ENCODE measurements at regions not wholly inside any gene's neighbourhood (a gene's known extent, or its start where the extent isn't known, plus 50 kb on each side); places are given as distances from the start of the nearest gene placed in this dataset.
"Not testable (repeated sequence)": the region's sequence is repeated elsewhere in the genome, so short reads cannot be mapped to it uniquely, and the experiment has no call there.

DNA sequence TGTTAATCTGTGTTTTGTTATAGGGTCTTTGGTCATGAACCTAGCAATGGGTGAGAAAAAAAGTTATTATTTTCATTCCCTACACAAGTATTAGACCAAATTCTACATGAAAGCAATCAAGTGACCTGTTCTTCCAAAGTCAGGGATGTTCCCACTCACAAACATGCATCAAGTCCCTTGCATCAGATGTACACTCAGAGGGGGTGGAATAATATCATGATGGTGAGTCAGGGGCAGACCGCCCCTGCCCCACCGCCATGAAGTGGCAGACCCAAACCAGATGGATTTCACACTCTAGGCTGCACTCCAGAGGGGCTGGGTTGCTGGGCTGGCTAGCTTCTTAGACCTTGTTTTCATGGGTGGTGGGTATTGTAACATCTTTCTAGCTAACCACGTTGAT, 91.4 kb downstream of the ACAA2 start:
- no peak overlapping the region for H2AFZ ChIP-seq (ENCODE audit: low read depth, low read length, severe bottlenecking)
- H4K20me1 ChIP-seq (ENCODE audit: low read depth, low read length): no peaks in the 10 kb centered on the region
- no peak overlapping the region for H3K4me3 ChIP-seq (ENCODE audit: insufficient read depth, low read length, poor library complexity, severe bottlenecking)
- H3K9me2 ChIP-seq (replicated peaks; ENCODE audit: insufficient read depth, low read length): no peaks in the 10 kb centered on the region
- H3K27me3 ChIP-seq (ENCODE audit: low read length): 0 out of 2 replicates have a peak, but pooled peaks cover 3% of the 10 kb centered on the region
- H3K4me2 ChIP-seq (ENCODE audit: low read depth, low read length, poor library complexity, severe bottlenecking): no peak overlapping the region
- H3K36me3 ChIP-seq (ENCODE audit: low read length): no peaks in the 10 kb centered on the region
- no peak overlapping the region for H3K27ac ChIP-seq (ENCODE audit: low read depth, low read length)
- no peaks in the 10 kb centered on the region for H3F3A ChIP-seq (ENCODE audit: insufficient read depth)
- no peaks in the 10 kb centered on the region for H3K9me3 ChIP-seq (ENCODE audit: insufficient read depth, low read length)
- no peak for TF ChIP-seq EZH2phosphoT487 (conservative IDR thresholded peaks at IDR 0.05; ENCODE audit: low read length)
- TF ChIP-seq, protein P1, sequence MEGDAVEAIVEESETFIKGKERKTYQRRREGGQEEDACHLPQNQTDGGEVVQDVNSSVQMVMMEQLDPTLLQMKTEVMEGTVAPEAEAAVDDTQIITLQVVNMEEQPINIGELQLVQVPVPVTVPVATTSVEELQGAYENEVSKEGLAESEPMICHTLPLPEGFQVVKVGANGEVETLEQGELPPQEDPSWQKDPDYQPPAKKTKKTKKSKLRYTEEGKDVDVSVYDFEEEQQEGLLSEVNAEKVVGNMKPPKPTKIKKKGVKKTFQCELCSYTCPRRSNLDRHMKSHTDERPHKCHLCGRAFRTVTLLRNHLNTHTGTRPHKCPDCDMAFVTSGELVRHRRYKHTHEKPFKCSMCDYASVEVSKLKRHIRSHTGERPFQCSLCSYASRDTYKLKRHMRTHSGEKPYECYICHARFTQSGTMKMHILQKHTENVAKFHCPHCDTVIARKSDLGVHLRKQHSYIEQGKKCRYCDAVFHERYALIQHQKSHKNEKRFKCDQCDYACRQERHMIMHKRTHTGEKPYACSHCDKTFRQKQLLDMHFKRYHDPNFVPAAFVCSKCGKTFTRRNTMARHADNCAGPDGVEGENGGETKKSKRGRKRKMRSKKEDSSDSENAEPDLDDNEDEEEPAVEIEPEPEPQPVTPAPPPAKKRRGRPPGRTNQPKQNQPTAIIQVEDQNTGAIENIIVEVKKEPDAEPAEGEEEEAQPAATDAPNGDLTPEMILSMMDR (IDR thresholded peaks at IDR 0.05; ENCODE audit: insufficient read depth, low read length, poor library complexity, severe bottlenecking): no peak
- H3K79me2 ChIP-seq (ENCODE audit: insufficient read depth, low read length): no peaks in the 10 kb centered on the region
- no peak overlapping the region for H3K9ac ChIP-seq (ENCODE audit: low read length)

DNA sequence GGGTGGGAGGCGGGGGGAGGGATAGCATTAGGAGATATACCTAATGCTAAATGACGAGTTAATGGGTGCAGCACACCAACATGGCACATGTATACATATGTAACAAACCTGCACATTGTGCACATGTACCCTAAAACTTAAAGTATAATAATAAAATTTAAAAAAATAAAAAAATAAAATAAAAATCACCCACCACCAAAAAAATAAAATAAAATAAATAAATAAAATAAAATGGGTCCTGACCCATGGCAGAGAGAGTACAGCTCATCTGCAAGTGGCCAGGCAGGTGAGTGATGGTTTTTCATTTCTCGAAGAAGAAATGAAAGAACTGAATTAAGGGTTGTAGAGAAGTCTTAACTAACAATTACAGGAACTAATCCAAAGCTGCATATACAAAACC, 92.4 kb downstream of the ACAA2 start:
- not testable (repeated sequence) for H4K20me1 ChIP-seq (ENCODE audit: low read depth, low read length); H3K9ac ChIP-seq (ENCODE audit: low read length); H3F3A ChIP-seq (ENCODE audit: insufficient read depth); H3K9me2 ChIP-seq (replicated peaks; ENCODE audit: insufficient read depth, low read length); H3K9me3 ChIP-seq (ENCODE audit: insufficient read depth, low read length); H3K27me3 ChIP-seq (ENCODE audit: low read length); H2AFZ ChIP-seq (ENCODE audit: low read depth, low read length, severe bottlenecking); H3K4me2 ChIP-seq (ENCODE audit: low read depth, low read length, poor library complexity, severe bottlenecking); H3K27ac ChIP-seq (ENCODE audit: low read depth, low read length); H3K79me2 ChIP-seq (ENCODE audit: insufficient read depth, low read length); H3K36me3 ChIP-seq (ENCODE audit: low read length); H3K4me3 ChIP-seq (ENCODE audit: insufficient read depth, low read length, poor library complexity, severe bottlenecking)

DNA sequence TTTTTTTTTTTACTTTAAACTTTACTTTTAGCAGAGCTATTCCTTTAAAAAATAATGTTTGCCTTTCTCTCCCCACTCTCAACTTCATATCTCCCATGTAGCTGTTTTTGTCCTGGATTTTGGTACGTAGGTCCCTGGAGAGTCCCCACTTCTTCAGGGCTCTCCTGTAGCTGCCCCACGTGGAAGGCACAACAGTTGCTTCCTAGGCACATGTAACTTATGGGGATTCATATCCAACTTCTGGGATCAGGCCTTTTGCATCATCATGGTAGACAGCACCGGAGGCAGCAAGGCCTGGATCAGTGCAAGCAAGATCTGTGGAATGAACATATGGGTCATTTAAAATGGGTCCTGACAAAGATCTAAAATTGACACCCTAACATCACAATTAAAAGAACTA, 95.7 kb downstream of the ACAA2 start:
- Histone ChIP-seq H3K27me3 (ENCODE audit: low read length) (0 out of 2 replicates have a peak, but pooled peaks cover 3% of the 10 kb centered on the region), H2AFZ (ENCODE audit: low read depth, low read length, severe bottlenecking) (no peak overlapping the region), H4K20me1 (ENCODE audit: low read depth, low read length) (no peaks in the 10 kb centered on the region), H3K4me3 (ENCODE audit: insufficient read depth, low read length, poor library complexity, severe bottlenecking) (no peak overlapping the region), H3K4me2 (ENCODE audit: low read depth, low read length, poor library complexity, severe bottlenecking) (no peak overlapping the region), H3K36me3 (ENCODE audit: low read length) (no peaks in the 10 kb centered on the region), H3K9ac (ENCODE audit: low read length) (no peak overlapping the region), H3K9me2 (replicated peaks; ENCODE audit: insufficient read depth, low read length) (no peaks in the 10 kb centered on the region), H3K79me2 (ENCODE audit: insufficient read depth, low read length) (no peaks in the 10 kb centered on the region), H3F3A (ENCODE audit: insufficient read depth) (no peaks in the 10 kb centered on the region), H3K27ac (ENCODE audit: low read depth, low read length) (no peak overlapping the region), H3K9me3 (ENCODE audit: insufficient read depth, low read length) (no peaks in the 10 kb centered on the region)
- TF ChIP-seq, protein P1 (IDR thresholded peaks at IDR 0.05; ENCODE audit: insufficient read depth, low read length, poor library complexity, severe bottlenecking): no peak
- TF ChIP-seq EZH2phosphoT487 (conservative IDR thresholded peaks at IDR 0.05; ENCODE audit: low read length): no peak

DNA sequence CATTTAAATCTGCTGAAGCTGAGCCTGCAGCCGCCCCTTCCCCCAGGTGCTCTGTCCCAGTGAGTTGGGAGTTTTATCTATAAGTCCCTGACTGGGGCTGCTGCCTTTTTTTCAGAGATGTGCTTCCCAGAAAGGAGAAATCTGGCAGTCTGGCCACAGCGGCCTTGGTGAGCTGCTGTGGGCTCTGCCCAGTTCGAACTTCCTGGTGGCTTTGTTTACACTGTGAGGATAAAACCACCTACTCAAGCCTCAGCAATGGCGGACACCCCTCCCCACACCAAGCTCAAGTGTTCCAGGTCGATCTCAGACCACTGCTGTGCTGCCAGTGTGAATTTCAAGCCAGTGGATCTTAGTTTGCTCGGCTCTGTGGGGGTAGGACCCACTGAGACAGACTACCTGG, 97.3 kb downstream of the ACAA2 start:
- H2AFZ ChIP-seq (ENCODE audit: low read depth, low read length, severe bottlenecking): no peak overlapping the region
- 0 out of 2 replicates have a peak, but pooled peaks cover 3% of the 10 kb centered on the region for H3K27me3 ChIP-seq (ENCODE audit: low read length)
- no peak overlapping the region for H3K9ac ChIP-seq (ENCODE audit: low read length)
- no peaks in the 10 kb centered on the region for H3K9me3 ChIP-seq (ENCODE audit: insufficient read depth, low read length)
- H3K27ac ChIP-seq (ENCODE audit: low read depth, low read length): no peak overlapping the region
- no peak overlapping the region for H3K4me2 ChIP-seq (ENCODE audit: low read depth, low read length, poor library complexity, severe bottlenecking)
- no peaks in the 10 kb centered on the region for H3K79me2 ChIP-seq (ENCODE audit: insufficient read depth, low read length)
- no peaks in the 10 kb centered on the region for H4K20me1 ChIP-seq (ENCODE audit: low read depth, low read length)
- H3K4me3 ChIP-seq (ENCODE audit: insufficient read depth, low read length, poor library complexity, severe bottlenecking): no peak overlapping the region
- TF ChIP-seq, protein P1 (IDR thresholded peaks at IDR 0.05; ENCODE audit: insufficient read depth, low read length, poor library complexity, severe bottlenecking): no peak
- TF ChIP-seq EZH2phosphoT487 (conservative IDR thresholded peaks at IDR 0.05; ENCODE audit: low read length): no peak
- no peaks in the 10 kb centered on the region for H3K36me3 ChIP-seq (ENCODE audit: low read length)
- no peaks in the 10 kb centered on the region for H3K9me2 ChIP-seq (replicated peaks; ENCODE audit: insufficient read depth, low read length)
- no peaks in the 10 kb centered on the region for H3F3A ChIP-seq (ENCODE audit: insufficient read depth)

Measured in SU-DHL-6 (cell line).